Glutamatergic neuron (in vitro differentiated cells): ENCODE measurements at regions not wholly inside any gene's neighbourhood (a gene's known extent, or its start where the extent isn't known, plus 50 kb on each side); places are given as distances from the start of the nearest gene placed in this dataset.
"Not testable (repeated sequence)": the region's sequence is repeated elsewhere in the genome, so short reads cannot be mapped to it uniquely, and the experiment has no call there.

Experiments used
- DNase-seq: peaks from one replicate; pipeline ENCODE4 v3.0.0; 2022
- H3K27ac Mint-ChIP-seq: one replicate; pipeline ENCODE4 v1.8.0; 2020; ENCODE audit warnings: mild to moderate bottlenecking, mixed read lengths, inconsistent platforms; ENCODE audit not compliant: unreplicated experiment
- H3K27me3 Mint-ChIP-seq: one replicate; pipeline ENCODE4 v1.8.0; 2020; ENCODE audit warnings: mild to moderate bottlenecking, moderate library complexity, mixed read lengths, inconsistent platforms; ENCODE audit not compliant: unreplicated experiment
- H3K36me3 Mint-ChIP-seq: one replicate; pipeline ENCODE4 v1.8.0; 2020; ENCODE audit warnings: mild to moderate bottlenecking, mixed read lengths, inconsistent platforms; ENCODE audit not compliant: unreplicated experiment
- H3K4me1 Mint-ChIP-seq: one replicate; pipeline ENCODE4 v1.8.0; 2020; ENCODE audit warnings: mild to moderate bottlenecking, low read depth, mixed read lengths, inconsistent platforms; ENCODE audit not compliant: unreplicated experiment
- H3K4me3 Mint-ChIP-seq: one replicate; pipeline ENCODE4 v1.8.0; 2020; ENCODE audit warnings: mild to moderate bottlenecking, mixed read lengths, inconsistent platforms; ENCODE audit not compliant: unreplicated experiment
- H3K9me3 Mint-ChIP-seq: one replicate; pipeline ENCODE4 v1.8.0; 2020; ENCODE audit warnings: mild to moderate bottlenecking, moderate library complexity, mixed read lengths, inconsistent platforms; ENCODE audit not compliant: unreplicated experiment
- CTCF ChIP-seq: fragments of 200-600 bp; sonication (generic); IDR thresholded peaks from one replicate; pipeline ENCODE4 v1.5.0; 2021; ENCODE audit not compliant: partially characterized antibody, unreplicated experiment

DNA sequence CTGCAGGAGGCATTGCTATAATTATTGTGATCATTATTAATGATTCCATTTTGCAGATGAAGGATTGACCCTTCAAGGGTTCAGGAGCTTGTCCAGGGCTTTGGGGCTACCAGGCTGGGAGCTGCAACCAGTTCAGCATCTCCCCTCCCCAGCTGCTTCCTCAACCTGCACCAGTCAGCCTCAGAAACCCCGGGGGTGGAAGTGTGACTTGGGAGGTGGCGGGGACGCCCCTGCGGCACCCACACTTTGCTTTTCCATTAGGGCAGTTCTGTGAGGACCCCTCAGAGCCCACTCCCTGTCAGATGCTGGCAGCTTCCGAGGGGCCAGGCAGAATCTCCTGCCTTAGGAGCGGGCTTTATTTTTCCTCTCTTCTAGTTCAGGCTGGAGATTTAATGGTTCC lies 85.6 kb downstream of the OLFM1 start:
- H3K9me3 Mint-ChIP-seq = peaks cover 10% of the 10 kb centered on the region
- DNase-seq = no peak
- H3K4me1 Mint-ChIP-seq = peaks cover 25% of the 10 kb centered on the region
- no peaks in the 10 kb centered on the region for H3K36me3 Mint-ChIP-seq
- no peak overlapping the region for H3K27ac Mint-ChIP-seq
- H3K4me3 Mint-ChIP-seq = no peak overlapping the region
- peaks cover 10% of the 10 kb centered on the region for H3K27me3 Mint-ChIP-seq
- TF ChIP-seq CTCF = no peak

DNA sequence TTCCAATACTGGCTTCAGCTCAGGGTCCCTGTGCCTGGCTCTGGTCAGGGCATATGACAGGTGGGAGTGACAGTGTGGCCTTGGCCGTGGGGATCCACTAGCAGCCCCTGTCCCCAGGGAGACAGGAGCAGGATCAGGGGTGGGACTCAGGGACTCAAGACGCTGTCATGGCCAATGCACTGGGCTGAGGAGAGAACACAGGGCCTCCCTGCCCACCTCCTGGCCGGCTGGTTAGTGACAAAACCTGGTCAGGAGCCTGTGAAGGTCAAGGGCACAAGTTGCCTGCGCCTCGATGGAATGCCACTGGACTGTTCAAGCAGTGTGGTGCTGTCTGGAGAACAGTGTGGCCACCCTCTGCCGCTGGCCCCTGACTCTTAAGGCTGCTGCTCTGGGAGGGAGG lies 86.8 kb downstream of the OLFM1 start:
- H3K36me3 Mint-ChIP-seq = no peaks in the 10 kb centered on the region
- no peak for DNase-seq
- H3K27ac Mint-ChIP-seq = no peak overlapping the region
- peaks cover 23% of the 10 kb centered on the region for H3K4me1 Mint-ChIP-seq
- H3K9me3 Mint-ChIP-seq = peaks cover 8% of the 10 kb centered on the region
- H3K27me3 Mint-ChIP-seq = peaks cover 10% of the 10 kb centered on the region
- no peak overlapping the region for H3K4me3 Mint-ChIP-seq
- TF ChIP-seq CTCF = no peak

DNA sequence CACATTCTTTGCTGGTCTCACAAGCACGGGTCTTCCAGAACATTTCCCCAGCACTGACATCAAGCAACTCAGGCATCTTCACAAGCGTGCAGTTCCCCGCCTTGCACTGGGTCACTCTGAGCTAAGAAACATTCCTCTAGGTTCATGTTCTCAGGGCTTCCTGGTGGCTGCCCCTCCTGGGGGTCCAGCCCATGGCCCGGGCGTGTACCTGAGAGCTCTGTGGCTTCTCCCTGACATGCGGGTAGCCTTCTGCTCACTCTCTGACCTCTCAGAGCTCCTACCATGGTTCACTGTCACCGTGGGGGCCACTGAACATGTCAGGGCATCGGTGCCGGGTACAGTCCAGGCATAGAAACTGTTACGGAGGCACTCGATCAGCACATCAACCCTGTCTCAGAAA lies 87.5 kb downstream of the OLFM1 start:
- no peaks in the 10 kb centered on the region for H3K36me3 Mint-ChIP-seq
- no peak for DNase-seq
- peaks cover 3% of the 10 kb centered on the region for H3K9me3 Mint-ChIP-seq
- peaks cover 5% of the 10 kb centered on the region for H3K27me3 Mint-ChIP-seq
- H3K27ac Mint-ChIP-seq = no peak overlapping the region
- H3K4me1 Mint-ChIP-seq = peaks cover 19% of the 10 kb centered on the region
- TF ChIP-seq CTCF = no peak
- H3K4me3 Mint-ChIP-seq = no peak overlapping the region

DNA sequence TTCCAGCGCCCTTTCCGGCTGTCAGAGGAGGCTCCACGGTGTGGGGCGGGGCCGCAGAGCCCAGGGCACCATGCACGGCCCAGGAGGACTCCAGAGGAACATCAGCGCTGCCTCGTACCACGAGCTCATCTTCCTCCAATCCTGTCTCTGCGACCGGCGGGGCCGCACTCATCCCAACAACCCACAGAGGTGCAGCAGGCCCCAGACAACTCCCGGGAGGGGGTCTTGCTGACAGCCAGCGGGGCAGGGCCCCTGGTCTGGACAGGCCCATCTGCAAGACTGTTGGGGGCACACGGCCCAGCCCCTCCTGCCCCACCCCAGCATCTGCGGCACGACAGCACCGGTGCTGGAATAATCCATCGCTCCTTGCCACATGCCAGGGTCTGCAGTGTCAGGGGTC lies 88.8 kb downstream of the OLFM1 start:
- TF ChIP-seq CTCF = no peak
- Mint-ChIP-seq H3K9me3 (peaks cover 2% of the 10 kb centered on the region), H3K4me1 (peaks cover 12% of the 10 kb centered on the region), H3K27ac (no peak overlapping the region), H3K4me3 (no peak overlapping the region), H3K27me3 (peaks cover 4% of the 10 kb centered on the region), H3K36me3 (no peaks in the 10 kb centered on the region)
- DNase-seq = no peak

- not testable (repeated sequence) for DNase-seq, H3K4me3 Mint-ChIP-seq, H3K9me3 Mint-ChIP-seq, H3K27me3 Mint-ChIP-seq, H3K27ac Mint-ChIP-seq, H3K36me3 Mint-ChIP-seq
- peaks cover 12% of the 10 kb centered on the region for H3K4me1 Mint-ChIP-seq
Observed at GRCh38 chr9:135177562-135177961, 90.1 kb downstream of the OLFM1 start.

DNA sequence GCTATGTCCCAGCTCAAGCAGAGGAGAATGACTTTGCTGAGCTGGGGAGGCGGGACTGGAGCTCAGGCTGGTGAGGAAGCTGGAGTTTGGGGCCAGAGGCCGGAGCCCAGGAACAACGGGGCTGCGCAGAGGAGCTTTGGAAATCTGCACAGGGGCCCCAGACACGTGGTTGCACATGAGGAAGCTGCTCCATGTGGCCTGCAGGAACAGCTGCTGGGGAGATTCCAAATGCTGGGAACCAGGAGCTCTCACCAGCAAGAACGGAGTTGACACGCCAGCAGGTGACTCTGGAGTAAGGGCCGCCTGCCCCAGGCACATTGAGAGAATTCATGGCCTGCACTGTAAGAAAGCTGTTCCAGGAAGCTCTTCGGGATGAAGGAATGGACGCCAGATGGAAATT lies 91.0 kb downstream of the OLFM1 start:
- Mint-ChIP-seq H3K9me3 (peaks cover 2% of the 10 kb centered on the region), H3K4me3 (peak overlapping the region; percentile 40), H3K27ac (no peak overlapping the region), H3K27me3 (peaks cover 3% of the 10 kb centered on the region), H3K36me3 (no peaks in the 10 kb centered on the region), H3K4me1 (peaks cover 12% of the 10 kb centered on the region)
- DNase-seq = no peak
- no peak for TF ChIP-seq CTCF
